Fibroblast of lung (primary cell): ENCODE measurements at regions not wholly inside any gene's neighbourhood (a gene's known extent, or its start where the extent isn't known, plus 50 kb on each side); places are given as distances from the start of the nearest gene placed in this dataset.

ENCODE experiments used
- DNase-seq, 2 donors: peaks; one replicate each; pipeline versions ENCODE4 v3.0.0 to v3.0.0-alpha.2; 2010; ENCODE audit warnings: low read depth in 2 of 2
- H2AFZ ChIP-seq: 2 replicates; pipeline ENCODE4 v1.5.1; 2012; ENCODE audit warnings: low read length, control low read depth, inconsistent platforms
- H3K27ac ChIP-seq: 2 replicates; pipeline ENCODE4 v1.5.1; 2011; ENCODE audit warnings: low read length, control low read depth; ENCODE audit not compliant: insufficient read depth
- H3K27me3 ChIP-seq: 2 replicates; pipeline ENCODE4 v1.5.1; 2011; ENCODE audit warnings: mild to moderate bottlenecking, low read length; ENCODE audit not compliant: control insufficient read depth, insufficient read depth
- H3K36me3 ChIP-seq: 2 replicates; pipeline ENCODE4 v1.5.1; 2011; ENCODE audit warnings: low read length; ENCODE audit not compliant: control insufficient read depth, insufficient read depth
- H3K4me1 ChIP-seq: 2 replicates; pipeline ENCODE4 v1.5.1; 2011; ENCODE audit warnings: low read length; ENCODE audit not compliant: control insufficient read depth, insufficient read depth; ENCODE audit errors: extremely low read depth
- H3K4me2 ChIP-seq: 2 replicates; pipeline ENCODE4 v1.5.1; 2011; ENCODE audit warnings: low read length, control low read depth; ENCODE audit not compliant: insufficient read depth; ENCODE audit errors: extremely low read depth
- H3K4me3 ChIP-seq, 4 experiments: fragments of 200-600 bp in 1 of 4; sonication (generic) in 1 of 4; replicated peaks in 1 of 4; 2 replicates each; pipeline ENCODE4 v1.5.1; 2011 to 2016; ENCODE audit warnings: low read length in 4 of 4, low read depth in 3 of 4, mild to moderate bottlenecking in 3 of 4, control low read depth in 2 of 4, inconsistent platforms in 1 of 4, mixed read lengths in 1 of 4; ENCODE audit not compliant: insufficient read depth in 1 of 4; ENCODE audit errors: control extremely low read depth in 1 of 4
- H3K79me2 ChIP-seq: 2 replicates; pipeline ENCODE4 v1.5.1; 2012; ENCODE audit warnings: mild to moderate bottlenecking, low read length, inconsistent platforms; ENCODE audit not compliant: control insufficient read depth, insufficient read depth
- H3K9ac ChIP-seq: 2 replicates; pipeline ENCODE4 v1.5.1; 2011; ENCODE audit warnings: mild to moderate bottlenecking, low read length, control low read depth; ENCODE audit not compliant: insufficient read depth
- H3K9me3 ChIP-seq: 2 replicates; pipeline ENCODE4 v1.5.1; 2012; ENCODE audit warnings: low read depth, low read length; ENCODE audit not compliant: control insufficient read depth, insufficient read depth
- H4K20me1 ChIP-seq: 2 replicates; pipeline ENCODE4 v1.5.1; 2011; ENCODE audit warnings: low read length; ENCODE audit not compliant: control insufficient read depth, insufficient read depth; ENCODE audit errors: extremely low read depth
- CTCF ChIP-seq, 2 donors: IDR thresholded peaks in 1 of 2; conservative IDR thresholded peaks in 1 of 2; 1 replicate in 1 of 2; 2 replicates in 1 of 2; pipeline ENCODE4 v1.5.1; 2011 to 2012; ENCODE audit warnings: low read length in 2 of 2, control low read depth in 1 of 2, inconsistent platforms in 1 of 2, low read depth in 1 of 2, mild to moderate bottlenecking in 1 of 2
- EZH2 ChIP-seq: IDR thresholded peaks from 2 replicates; pipeline ENCODE4 v1.5.1; 2012; ENCODE audit warnings: low read length, control low read depth, mild to moderate bottlenecking; ENCODE audit errors: missing control alignments

GRCh38 chr5:50328193-50328729 is 112.8 kb downstream of the EMB start:
- Histone ChIP-seq H3K36me3 (no peaks in the 10 kb centered on the region), H3K4me3 (no peak overlapping the region), H3K4me1 (no peaks in the 10 kb centered on the region), H3K79me2 (no peaks in the 10 kb centered on the region), H4K20me1 (no peaks in the 10 kb centered on the region), H2AFZ (no peak overlapping the region), H3K27me3 (no peaks in the 10 kb centered on the region), H3K27ac (no peak overlapping the region), H3K9me3 (no peaks in the 10 kb centered on the region), H3K4me2 (no peak overlapping the region), H3K9ac (no peak overlapping the region)
- DNase-seq, result no peak
- TF ChIP-seq EZH2 (no peak), CTCF (conservative IDR thresholded peaks at IDR 0.05 in 1 of 2, IDR thresholded peaks at IDR 0.05 in 1 of 2; ENCODE audit: low read depth in 1 of 2, low read length in 2 of 2) (no peak)

- DNase-seq, result peak; percentile 3 to 43
- TF ChIP-seq CTCF (conservative IDR thresholded peaks at IDR 0.05 in 1 of 2, IDR thresholded peaks at IDR 0.05 in 1 of 2; ENCODE audit: low read depth in 1 of 2, low read length in 2 of 2) (peak; percentile 30 to 68), EZH2 (no peak)
- Histone ChIP-seq H4K20me1 (no peaks in the 10 kb centered on the region), H3K9me3 (no peaks in the 10 kb centered on the region), H3K79me2 (no peaks in the 10 kb centered on the region), H3K36me3 (no peaks in the 10 kb centered on the region), H3K27me3 (no peaks in the 10 kb centered on the region), H2AFZ (no peak overlapping the region), H3K4me1 (no peaks in the 10 kb centered on the region), H3K9ac (no peak overlapping the region), H3K27ac (no peak overlapping the region), H3K4me3 (no peak overlapping the region), H3K4me2 (no peak overlapping the region)
These were observed 115.8 kb downstream of the EMB start for GRCh38 chr5:50325237-50325832.

- TF ChIP-seq EZH2, result no peak
- peak in 1 of 2 donors; percentile 16 for TF ChIP-seq CTCF (conservative IDR thresholded peaks at IDR 0.05 in 1 of 2, IDR thresholded peaks at IDR 0.05 in 1 of 2; ENCODE audit: low read depth in 1 of 2, low read length in 2 of 2)
- Histone ChIP-seq H3K79me2 (no peaks in the 10 kb centered on the region), H3K4me2 (no peak overlapping the region), H3K36me3 (no peaks in the 10 kb centered on the region), H2AFZ (no peak overlapping the region), H3K4me1 (no peaks in the 10 kb centered on the region), H3K27me3 (no peaks in the 10 kb centered on the region), H4K20me1 (no peaks in the 10 kb centered on the region), H3K27ac (no peak overlapping the region), H3K9ac (no peak overlapping the region), H3K4me3 (no peak overlapping the region), H3K9me3 (no peaks in the 10 kb centered on the region)
- no peak for DNase-seq
These were observed 120.8 kb downstream of the EMB start for GRCh38 chr5:50320131-50320749.
